Activated naive CD8-positive, alpha-beta T cell (primary cell): ENCODE measurements at regions not wholly inside any gene's neighbourhood (a gene's known extent, or its start where the extent isn't known, plus 50 kb on each side); places are given as distances from the start of the nearest gene placed in this dataset.

Experiments used
- H3K27ac Mint-ChIP-seq: one replicate; pipeline ENCODE4 v1.8.0; 2021; ENCODE audit warnings: mixed read lengths
- H3K27me3 Mint-ChIP-seq: one replicate; pipeline ENCODE4 v1.8.0; 2021; ENCODE audit warnings: mixed read lengths
- H3K36me3 Mint-ChIP-seq: one replicate; pipeline ENCODE4 v1.8.0; 2021; ENCODE audit warnings: mixed read lengths
- H3K4me1 Mint-ChIP-seq: one replicate; pipeline ENCODE4 v1.8.0; 2021; ENCODE audit warnings: low read depth, mixed read lengths
- H3K4me3 Mint-ChIP-seq: one replicate; pipeline ENCODE4 v1.8.0; 2021; ENCODE audit warnings: mild to moderate bottlenecking, mixed read lengths
- H3K9me3 Mint-ChIP-seq: one replicate; pipeline ENCODE4 v1.8.0; 2021; ENCODE audit warnings: low read depth, mixed read lengths

GRCh38 chr5:111953351-111954127 lies 196.5 kb upstream of the NREP start:
- Mint-ChIP-seq H3K4me3 (no peak overlapping the region), H3K4me1 (no peaks in the 10 kb centered on the region), H3K27me3 (peaks cover 7% of the 10 kb centered on the region), H3K27ac (no peak overlapping the region), H3K9me3 (no peaks in the 10 kb centered on the region), H3K36me3 (no peaks in the 10 kb centered on the region)

GRCh38 chr5:111952555-111952954 lies 195.6 kb upstream of the NREP start:
- Mint-ChIP-seq H3K4me3 (no peak overlapping the region), H3K27ac (no peak overlapping the region), H3K36me3 (no peaks in the 10 kb centered on the region), H3K9me3 (no peaks in the 10 kb centered on the region), H3K4me1 (no peaks in the 10 kb centered on the region), H3K27me3 (peaks cover 7% of the 10 kb centered on the region)

- Mint-ChIP-seq H3K4me1 (no peaks in the 10 kb centered on the region), H3K27me3 (peaks cover 5% of the 10 kb centered on the region), H3K9me3 (no peaks in the 10 kb centered on the region), H3K36me3 (no peaks in the 10 kb centered on the region), H3K27ac (no peak overlapping the region), H3K4me3 (no peak overlapping the region)
Observed at GRCh38 chr5:111950660-111951059, 193.7 kb upstream of the NREP start.

- Mint-ChIP-seq H3K4me1 (no peaks in the 10 kb centered on the region), H3K36me3 (no peaks in the 10 kb centered on the region), H3K27me3 (no peaks in the 10 kb centered on the region), H3K9me3 (no peaks in the 10 kb centered on the region), H3K27ac (no peak overlapping the region), H3K4me3 (no peak overlapping the region)
Observed at GRCh38 chr5:111948092-111948841, 191.3 kb upstream of the NREP start.

- no peak overlapping the region for H3K27ac Mint-ChIP-seq
- H3K36me3 Mint-ChIP-seq: no peaks in the 10 kb centered on the region
- H3K4me1 Mint-ChIP-seq: no peaks in the 10 kb centered on the region
- no peak overlapping the region for H3K4me3 Mint-ChIP-seq
- H3K27me3 Mint-ChIP-seq: no peaks in the 10 kb centered on the region
- H3K9me3 Mint-ChIP-seq: no peaks in the 10 kb centered on the region
Observed at GRCh38 chr5:111946556-111946955, 189.6 kb upstream of the NREP start.

GRCh38 chr5:111945535-111945934 lies 188.5 kb upstream of the NREP start:
- Mint-ChIP-seq H3K27ac (no peak overlapping the region), H3K4me3 (no peak overlapping the region), H3K9me3 (no peaks in the 10 kb centered on the region), H3K27me3 (no peaks in the 10 kb centered on the region), H3K4me1 (no peaks in the 10 kb centered on the region), H3K36me3 (no peaks in the 10 kb centered on the region)

- no peaks in the 10 kb centered on the region for H3K36me3 Mint-ChIP-seq
Observed at GRCh38 chr5:111942661-111943401, 185.8 kb upstream of the NREP start.

GRCh38 chr5:111942201-111942600 lies 185.2 kb upstream of the NREP start:
- Mint-ChIP-seq H3K36me3 (no peaks in the 10 kb centered on the region), H3K4me1 (no peaks in the 10 kb centered on the region), H3K27ac (no peak overlapping the region), H3K4me3 (no peak overlapping the region), H3K9me3 (no peaks in the 10 kb centered on the region), H3K27me3 (peaks cover 4% of the 10 kb centered on the region)

More at GRCh38 chr5:111942661-111943401, 185.8 kb upstream of the NREP start:
- no peaks in the 10 kb centered on the region for H3K4me1 Mint-ChIP-seq
- H3K27ac Mint-ChIP-seq: no peak overlapping the region
- peaks cover 3% of the 10 kb centered on the region for H3K27me3 Mint-ChIP-seq
- no peak overlapping the region for H3K4me3 Mint-ChIP-seq
- H3K9me3 Mint-ChIP-seq: no peaks in the 10 kb centered on the region

GRCh38 chr5:111937094-111937493 lies 180.1 kb upstream of the NREP start:
- Mint-ChIP-seq H3K4me3 (no peak overlapping the region), H3K27ac (no peak overlapping the region), H3K27me3 (peaks cover 7% of the 10 kb centered on the region), H3K9me3 (no peaks in the 10 kb centered on the region), H3K36me3 (no peaks in the 10 kb centered on the region), H3K4me1 (no peaks in the 10 kb centered on the region)

- no peaks in the 10 kb centered on the region for H3K9me3 Mint-ChIP-seq
- no peak overlapping the region for H3K4me3 Mint-ChIP-seq
- H3K4me1 Mint-ChIP-seq: no peaks in the 10 kb centered on the region
- H3K27ac Mint-ChIP-seq: no peak overlapping the region
- H3K27me3 Mint-ChIP-seq: peaks cover 7% of the 10 kb centered on the region
- no peaks in the 10 kb centered on the region for H3K36me3 Mint-ChIP-seq
Observed at GRCh38 chr5:111935835-111936234, 178.8 kb upstream of the NREP start.

- H3K4me3 Mint-ChIP-seq: no peak overlapping the region
- H3K4me1 Mint-ChIP-seq: no peaks in the 10 kb centered on the region
- no peaks in the 10 kb centered on the region for H3K36me3 Mint-ChIP-seq
- H3K9me3 Mint-ChIP-seq: no peaks in the 10 kb centered on the region
- H3K27ac Mint-ChIP-seq: no peak overlapping the region
- H3K27me3 Mint-ChIP-seq: peaks cover 7% of the 10 kb centered on the region
Observed at GRCh38 chr5:111935009-111935408, 178.0 kb upstream of the NREP start.

- Mint-ChIP-seq H3K9me3 (no peaks in the 10 kb centered on the region), H3K4me3 (no peak overlapping the region), H3K27ac (no peak overlapping the region), H3K36me3 (no peaks in the 10 kb centered on the region), H3K4me1 (no peaks in the 10 kb centered on the region), H3K27me3 (peaks cover 7% of the 10 kb centered on the region)
Observed at GRCh38 chr5:111934511-111934910, 177.5 kb upstream of the NREP start.

GRCh38 chr5:111933086-111933485 lies 176.1 kb upstream of the NREP start:
- Mint-ChIP-seq H3K36me3 (no peaks in the 10 kb centered on the region), H3K4me1 (no peaks in the 10 kb centered on the region), H3K4me3 (no peak overlapping the region), H3K27ac (no peak overlapping the region), H3K27me3 (peaks cover 6% of the 10 kb centered on the region), H3K9me3 (no peaks in the 10 kb centered on the region)

- Mint-ChIP-seq H3K9me3 (no peaks in the 10 kb centered on the region), H3K4me3 (no peak overlapping the region), H3K4me1 (no peaks in the 10 kb centered on the region), H3K27ac (no peak overlapping the region), H3K27me3 (peaks cover 3% of the 10 kb centered on the region), H3K36me3 (no peaks in the 10 kb centered on the region)
Observed at GRCh38 chr5:111932628-111933027, 175.6 kb upstream of the NREP start.

- no peaks in the 10 kb centered on the region for H3K36me3 Mint-ChIP-seq
- no peaks in the 10 kb centered on the region for H3K4me1 Mint-ChIP-seq
- H3K27me3 Mint-ChIP-seq: peaks cover 3% of the 10 kb centered on the region
- H3K4me3 Mint-ChIP-seq: no peak overlapping the region
- H3K27ac Mint-ChIP-seq: no peak overlapping the region
- no peaks in the 10 kb centered on the region for H3K9me3 Mint-ChIP-seq
Observed at GRCh38 chr5:111932199-111932598, 175.2 kb upstream of the NREP start.
